ENCODE measurements at regions not wholly inside any gene's neighbourhood (a gene's known extent, or its start where the extent isn't known, plus 50 kb on each side); places are given as distances from the start of the nearest gene placed in this dataset.

DNA sequence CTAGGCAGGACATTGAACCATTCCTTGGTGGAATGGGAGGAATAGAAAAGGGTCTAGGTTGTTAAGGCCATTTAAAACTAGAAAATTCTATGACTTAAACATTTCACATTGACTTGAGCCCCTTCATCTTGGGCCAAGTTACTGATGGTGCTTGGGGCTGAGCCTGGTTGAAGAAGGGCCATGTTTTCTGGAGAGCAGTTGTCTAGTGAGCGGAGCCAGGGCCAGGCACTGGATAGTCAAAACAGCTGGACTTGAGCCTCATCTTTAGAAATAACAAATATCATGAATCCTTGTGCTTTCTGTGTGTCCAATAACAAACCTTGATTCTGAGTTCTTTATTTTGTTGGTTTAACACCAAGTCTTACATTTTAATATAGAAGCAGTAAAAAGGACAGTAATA is 134.6 kb upstream of the TCF21 start:
- Histone ChIP-seq H3K9me3 (ENCODE audit: low read length) (no peaks in the 10 kb centered on the region), H3K4me1 (ENCODE audit: insufficient read depth, low read length) (no peaks in the 10 kb centered on the region), H3K4me3 (ENCODE audit: low read length) (no peak overlapping the region), H3K36me3 (ENCODE audit: insufficient read depth, low read length) (no peaks in the 10 kb centered on the region), H3K27me3 (ENCODE audit: insufficient read depth, low read length, poor library complexity, severe bottlenecking) (no peaks in the 10 kb centered on the region), H3K27ac (ENCODE audit: low read depth, low read length) (no peak overlapping the region)
- DNase-seq: no peak
- CTCF ChIA-PET: no interaction called here
- POLR2A ChIA-PET: no interaction called here
- H3K9me3 Mint-ChIP-seq: no peaks in the 10 kb centered on the region
- H3K4me1 Mint-ChIP-seq: no peaks in the 10 kb centered on the region
- H3K27ac Mint-ChIP-seq: no peak overlapping the region
- H3K36me3 Mint-ChIP-seq: no peaks in the 10 kb centered on the region
- peaks cover 0 to 3% of the 10 kb centered on the region in 2 donors for H3K27me3 Mint-ChIP-seq
- no peak overlapping the region for H3K4me3 Mint-ChIP-seq

DNA sequence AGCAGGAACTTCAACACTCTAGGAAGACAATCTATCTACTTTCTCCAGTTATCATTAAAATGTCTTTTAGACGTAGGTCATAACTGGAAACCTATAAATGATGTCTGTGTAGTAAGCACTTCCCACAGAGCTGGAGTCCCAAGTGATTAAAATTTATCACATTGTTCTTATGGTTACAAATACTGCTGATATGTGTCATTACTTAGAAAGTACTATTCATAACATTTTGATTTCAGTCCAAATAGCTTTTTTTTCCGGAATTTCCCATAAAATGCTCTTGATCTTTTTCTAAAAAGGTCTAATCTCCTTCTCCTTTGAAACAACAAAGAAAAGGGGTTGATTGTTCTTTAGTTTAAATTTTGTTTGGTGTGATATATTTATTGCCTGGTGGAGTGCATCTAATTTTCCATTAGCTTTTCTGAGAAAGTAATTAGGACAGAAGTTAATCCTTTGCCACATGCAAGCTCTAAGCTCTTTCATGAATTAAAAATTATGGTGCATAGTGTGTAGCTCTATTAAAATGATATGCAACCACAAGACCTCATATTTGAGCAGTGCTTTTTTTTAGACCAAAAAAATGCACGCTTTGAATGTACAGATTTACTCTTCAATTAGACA is 132.7 kb upstream of the TCF21 start:
- Histone ChIP-seq H3K4me3 (ENCODE audit: low read length) (no peak overlapping the region), H3K27me3 (ENCODE audit: insufficient read depth, low read length, poor library complexity, severe bottlenecking) (no peaks in the 10 kb centered on the region), H3K9me3 (ENCODE audit: low read length) (no peaks in the 10 kb centered on the region), H3K27ac (ENCODE audit: low read depth, low read length) (no peak overlapping the region), H3K36me3 (ENCODE audit: insufficient read depth, low read length) (no peaks in the 10 kb centered on the region), H3K4me1 (ENCODE audit: insufficient read depth, low read length) (no peaks in the 10 kb centered on the region)
- no peaks in the 10 kb centered on the region for H3K36me3 Mint-ChIP-seq
- peaks cover 0 to 4% (median 0%) of the 10 kb centered on the region in 5 donors for H3K9me3 Mint-ChIP-seq
- ChIA-PET CTCF (no interaction called here), POLR2A (no interaction called here)
- no peak for DNase-seq
- H3K4me1 Mint-ChIP-seq: no peaks in the 10 kb centered on the region
- no peak overlapping the region for H3K27ac Mint-ChIP-seq
- no peaks in the 10 kb centered on the region for H3K27me3 Mint-ChIP-seq
- no peak overlapping the region for H3K4me3 Mint-ChIP-seq

DNA sequence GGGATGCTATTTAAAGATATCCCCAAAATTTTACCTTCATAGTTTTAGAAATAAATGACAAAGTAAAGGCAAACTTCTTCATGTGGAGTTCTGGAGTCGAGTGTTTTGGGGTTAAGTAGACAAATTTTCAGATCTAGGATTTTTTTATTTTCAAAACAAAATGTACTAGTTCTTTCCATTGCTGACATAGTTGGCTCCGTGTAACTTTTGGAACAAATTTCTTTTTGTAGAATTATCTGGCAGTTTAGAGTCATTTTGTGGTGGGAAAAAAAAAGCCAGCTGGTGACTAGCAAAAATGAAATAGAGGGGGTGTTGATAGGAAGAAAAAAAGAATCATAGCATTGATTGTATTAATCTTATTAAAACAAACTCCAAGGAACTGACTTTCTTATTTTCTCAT is 131.6 kb upstream of the TCF21 start:
- no peaks in the 10 kb centered on the region for H3K4me1 Mint-ChIP-seq
- no peak overlapping the region for H3K27ac Mint-ChIP-seq
- ChIA-PET POLR2A (no interaction called here), CTCF (no interaction called here)
- Histone ChIP-seq H3K4me1 (ENCODE audit: insufficient read depth, low read length) (no peaks in the 10 kb centered on the region), H3K9me3 (ENCODE audit: low read length) (no peaks in the 10 kb centered on the region), H3K36me3 (ENCODE audit: insufficient read depth, low read length) (no peaks in the 10 kb centered on the region), H3K4me3 (ENCODE audit: low read length) (no peak overlapping the region), H3K27me3 (ENCODE audit: insufficient read depth, low read length, poor library complexity, severe bottlenecking) (no peaks in the 10 kb centered on the region), H3K27ac (ENCODE audit: low read depth, low read length) (no peak overlapping the region)
- H3K9me3 Mint-ChIP-seq: peaks cover 0 to 4% (median 0%) of the 10 kb centered on the region in 5 donors
- no peak overlapping the region for H3K4me3 Mint-ChIP-seq
- H3K36me3 Mint-ChIP-seq: no peaks in the 10 kb centered on the region
- DNase-seq: no peak
- H3K27me3 Mint-ChIP-seq: peaks cover 0 to 1% of the 10 kb centered on the region in 2 donors

DNA sequence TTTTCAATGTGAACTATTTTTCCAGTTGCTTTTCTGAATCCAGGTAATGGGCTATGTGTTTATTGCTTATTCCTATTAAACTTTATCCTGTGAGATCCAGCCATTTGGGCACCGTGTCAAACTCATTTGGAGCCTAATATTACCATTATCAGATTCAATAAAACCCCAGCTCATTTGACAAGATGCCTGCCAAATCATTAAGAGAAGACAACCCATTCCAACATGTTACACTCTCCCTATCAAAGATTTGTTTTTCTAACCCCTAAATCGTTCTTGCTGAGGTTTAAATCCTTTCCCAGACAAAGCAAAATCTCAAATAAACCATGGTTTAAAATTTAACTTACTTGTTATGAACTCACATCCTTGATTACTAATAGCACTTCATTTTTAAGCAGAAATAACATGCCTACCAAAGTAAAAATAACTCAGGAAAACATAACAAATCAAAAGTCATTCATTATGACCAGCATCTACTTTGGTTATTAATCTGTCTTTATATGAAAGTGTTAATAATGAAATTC is 130.0 kb upstream of the TCF21 start:
- H3K36me3 ChIP-seq (ENCODE audit: insufficient read depth, low read length): no peaks in the 10 kb centered on the region
- Mint-ChIP-seq H3K4me1 (no peaks in the 10 kb centered on the region), H3K36me3 (no peaks in the 10 kb centered on the region), H3K4me3 (no peak overlapping the region), H3K27ac (no peak overlapping the region), H3K9me3 (peaks cover 0 to 4% (median 0%) of the 10 kb centered on the region in 5 donors), H3K27me3 (peaks cover 0 to 1% of the 10 kb centered on the region in 2 donors)
- no peak overlapping the region for H3K27ac ChIP-seq (ENCODE audit: low read depth, low read length)
- H3K9me3 ChIP-seq (ENCODE audit: low read length): no peaks in the 10 kb centered on the region
- no peaks in the 10 kb centered on the region for H3K4me1 ChIP-seq (ENCODE audit: insufficient read depth, low read length)
- no peak overlapping the region for H3K4me3 ChIP-seq (ENCODE audit: low read length)
- H3K27me3 ChIP-seq (ENCODE audit: insufficient read depth, low read length, poor library complexity, severe bottlenecking): no peaks in the 10 kb centered on the region
- CTCF ChIA-PET: no interaction called here
- DNase-seq: no peak
- POLR2A ChIA-PET: no interaction called here

DNA sequence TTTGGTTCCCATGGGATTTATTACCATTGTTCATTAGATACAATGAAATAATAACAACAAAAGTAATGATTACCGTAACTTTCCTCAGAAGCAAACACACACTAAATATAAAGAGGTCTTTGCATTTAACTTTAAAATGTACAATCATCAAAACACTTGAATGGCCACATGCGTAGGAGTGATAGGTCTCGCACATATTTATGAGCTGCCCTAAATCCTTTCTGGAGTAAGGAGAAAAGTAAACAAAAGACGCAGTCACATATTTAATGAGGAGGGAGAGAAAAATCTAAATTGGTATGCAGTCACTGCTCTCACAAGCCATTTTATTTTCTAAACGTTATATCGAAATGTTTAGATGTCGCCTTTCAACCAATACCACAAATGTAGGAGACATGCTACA is 129.4 kb upstream of the TCF21 start:
- H3K9me3 Mint-ChIP-seq: peaks cover 0 to 4% (median 0%) of the 10 kb centered on the region in 5 donors
- Histone ChIP-seq H3K4me3 (ENCODE audit: low read length) (no peak overlapping the region), H3K27me3 (ENCODE audit: insufficient read depth, low read length, poor library complexity, severe bottlenecking) (no peaks in the 10 kb centered on the region), H3K36me3 (ENCODE audit: insufficient read depth, low read length) (no peaks in the 10 kb centered on the region), H3K9me3 (ENCODE audit: low read length) (no peaks in the 10 kb centered on the region), H3K4me1 (ENCODE audit: insufficient read depth, low read length) (no peaks in the 10 kb centered on the region), H3K27ac (ENCODE audit: low read depth, low read length) (no peak overlapping the region)
- H3K4me1 Mint-ChIP-seq: no peaks in the 10 kb centered on the region
- H3K4me3 Mint-ChIP-seq: no peak overlapping the region
- H3K36me3 Mint-ChIP-seq: no peaks in the 10 kb centered on the region
- POLR2A ChIA-PET: no interaction called here
- no peak overlapping the region for H3K27ac Mint-ChIP-seq
- peaks cover 0 to 1% of the 10 kb centered on the region in 2 donors for H3K27me3 Mint-ChIP-seq
- no peak for DNase-seq
- CTCF ChIA-PET: no interaction called here

DNA sequence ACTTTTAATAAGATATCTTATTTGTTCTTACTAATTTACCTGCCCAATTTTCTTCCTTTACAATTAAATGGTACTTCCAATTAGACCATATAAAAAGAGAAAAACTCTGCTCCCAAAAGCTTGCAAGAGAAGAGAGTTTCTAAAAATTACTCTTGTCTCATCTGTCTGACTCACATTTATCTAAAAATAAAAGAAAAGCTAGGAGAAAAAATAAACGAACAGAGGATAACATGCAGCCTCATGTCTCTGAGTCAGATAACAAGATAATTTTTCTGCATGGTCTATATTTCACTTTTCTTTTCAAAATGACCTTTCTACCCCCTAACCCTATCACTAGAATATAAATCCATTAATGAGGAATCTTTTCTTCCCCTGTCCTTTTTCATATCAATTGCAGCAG is 127.2 kb upstream of the TCF21 start:
- H3K36me3 Mint-ChIP-seq: no peaks in the 10 kb centered on the region
- ChIA-PET CTCF (no interaction called here), POLR2A (no interaction called here)
- Histone ChIP-seq H3K4me3 (ENCODE audit: low read length) (no peak overlapping the region), H3K27me3 (ENCODE audit: insufficient read depth, low read length, poor library complexity, severe bottlenecking) (no peaks in the 10 kb centered on the region), H3K27ac (ENCODE audit: low read depth, low read length) (no peak overlapping the region), H3K36me3 (ENCODE audit: insufficient read depth, low read length) (no peaks in the 10 kb centered on the region), H3K9me3 (ENCODE audit: low read length) (no peaks in the 10 kb centered on the region), H3K4me1 (ENCODE audit: insufficient read depth, low read length) (no peaks in the 10 kb centered on the region)
- no peak overlapping the region for H3K4me3 Mint-ChIP-seq
- H3K4me1 Mint-ChIP-seq: no peaks in the 10 kb centered on the region
- DNase-seq: no peak
- H3K27ac Mint-ChIP-seq: no peak overlapping the region
- H3K9me3 Mint-ChIP-seq: peaks cover 0 to 4% (median 0%) of the 10 kb centered on the region in 5 donors
- H3K27me3 Mint-ChIP-seq: peaks cover 0 to 1% of the 10 kb centered on the region in 2 donors

DNA sequence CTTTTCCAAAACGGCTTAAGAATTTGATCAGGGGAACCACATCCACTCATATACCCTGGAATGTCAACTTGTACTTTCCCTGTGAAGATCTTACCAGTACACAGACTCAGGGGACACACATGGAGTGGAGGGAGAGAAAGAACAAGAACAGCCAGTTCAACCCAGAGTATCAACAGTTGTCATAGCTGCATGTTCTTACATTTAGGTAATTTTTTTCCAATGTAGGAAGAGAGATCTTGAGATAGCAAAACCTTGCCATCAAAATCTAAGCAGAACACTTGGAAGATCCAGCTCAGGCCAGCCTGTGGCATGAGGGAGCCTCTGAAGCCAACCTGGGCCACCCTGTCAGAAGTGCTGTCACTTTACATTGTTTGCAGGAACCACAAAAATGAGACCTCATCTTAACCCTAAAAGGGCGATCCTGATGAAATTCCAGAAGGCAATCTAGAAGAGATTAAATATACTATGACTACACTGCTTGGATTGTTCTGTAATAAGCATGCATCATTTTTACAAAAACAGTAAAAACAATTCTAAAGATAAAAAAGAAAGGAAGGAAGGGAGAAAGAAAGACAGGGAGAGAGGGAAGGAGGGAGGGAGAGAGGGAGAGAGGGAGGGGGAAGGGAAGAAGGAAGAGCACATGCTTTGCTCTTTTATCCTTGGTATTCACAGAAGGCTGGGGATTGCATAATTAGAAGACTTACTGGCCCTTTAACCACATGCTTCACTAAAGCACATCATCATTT is 124.7 kb upstream of the TCF21 start:
- peaks cover 0 to 4% (median 0%) of the 10 kb centered on the region in 5 donors for H3K9me3 Mint-ChIP-seq
- Histone ChIP-seq H3K36me3 (ENCODE audit: insufficient read depth, low read length) (no peaks in the 10 kb centered on the region), H3K4me3 (ENCODE audit: low read length) (no peak overlapping the region), H3K9me3 (ENCODE audit: low read length) (no peaks in the 10 kb centered on the region), H3K4me1 (ENCODE audit: insufficient read depth, low read length) (no peaks in the 10 kb centered on the region), H3K27ac (ENCODE audit: low read depth, low read length) (no peak overlapping the region), H3K27me3 (ENCODE audit: insufficient read depth, low read length, poor library complexity, severe bottlenecking) (no peaks in the 10 kb centered on the region)
- H3K4me1 Mint-ChIP-seq: no peaks in the 10 kb centered on the region
- no peak overlapping the region for H3K27ac Mint-ChIP-seq
- CTCF ChIA-PET: no interaction called here
- H3K27me3 Mint-ChIP-seq: peaks cover 1 to 4% of the 10 kb centered on the region in 2 donors
- POLR2A ChIA-PET: no interaction called here
- H3K4me3 Mint-ChIP-seq: no peak overlapping the region
- DNase-seq: no peak
- no peaks in the 10 kb centered on the region for H3K36me3 Mint-ChIP-seq

DNA sequence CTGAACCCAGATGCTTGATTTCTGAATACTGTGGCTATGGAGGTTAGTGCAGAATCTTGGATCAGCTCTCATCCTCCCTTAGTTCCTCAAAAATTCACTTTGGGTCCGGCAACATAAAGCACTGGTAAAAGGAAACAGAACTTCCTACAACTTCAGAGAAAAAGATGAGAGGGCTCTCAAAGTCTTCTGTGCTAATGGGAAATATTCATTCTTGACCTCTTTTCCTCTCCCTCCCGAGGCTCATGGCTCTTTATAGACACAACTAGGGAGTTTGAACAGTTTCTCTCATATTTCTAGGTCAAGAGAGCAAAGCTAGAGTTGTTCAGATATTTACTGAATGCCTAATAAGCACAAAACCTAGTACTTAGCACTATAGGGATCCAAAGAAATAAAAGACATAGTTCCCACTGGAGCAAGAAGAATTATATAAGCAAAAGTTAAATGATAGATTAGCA is 124.1 kb upstream of the TCF21 start:
- Mint-ChIP-seq H3K27me3 (peaks cover 1 to 4% of the 10 kb centered on the region in 2 donors), H3K36me3 (no peaks in the 10 kb centered on the region), H3K4me3 (no peak overlapping the region), H3K9me3 (peaks cover 0 to 4% (median 0%) of the 10 kb centered on the region in 5 donors), H3K4me1 (no peaks in the 10 kb centered on the region), H3K27ac (no peak overlapping the region)
- Histone ChIP-seq H3K27ac (ENCODE audit: low read depth, low read length) (no peak overlapping the region), H3K36me3 (ENCODE audit: insufficient read depth, low read length) (no peaks in the 10 kb centered on the region), H3K4me3 (ENCODE audit: low read length) (no peak overlapping the region), H3K27me3 (ENCODE audit: insufficient read depth, low read length, poor library complexity, severe bottlenecking) (no peaks in the 10 kb centered on the region), H3K9me3 (ENCODE audit: low read length) (no peaks in the 10 kb centered on the region), H3K4me1 (ENCODE audit: insufficient read depth, low read length) (no peaks in the 10 kb centered on the region)
- no peak for DNase-seq
- CTCF ChIA-PET: no interaction called here
- POLR2A ChIA-PET: no interaction called here
